ENCODE measurements at regions not wholly inside any gene's neighbourhood (a gene's known extent, or its start where the extent isn't known, plus 50 kb on each side); places are given as distances from the start of the nearest gene placed in this dataset.
"Not testable (repeated sequence)": the region's sequence is repeated elsewhere in the genome, so short reads cannot be mapped to it uniquely, and the experiment has no call there.

- DNase-seq (ENCODE audit: low read depth, low spot score), result no peak
These were observed 463.4 kb upstream of the ZNF507 start for GRCh38 chr19:31881988-31882387.

- no peak for DNase-seq (ENCODE audit: low read depth, low spot score)
These were observed 462.7 kb upstream of the ZNF507 start for GRCh38 chr19:31882709-31883108.

DNA sequence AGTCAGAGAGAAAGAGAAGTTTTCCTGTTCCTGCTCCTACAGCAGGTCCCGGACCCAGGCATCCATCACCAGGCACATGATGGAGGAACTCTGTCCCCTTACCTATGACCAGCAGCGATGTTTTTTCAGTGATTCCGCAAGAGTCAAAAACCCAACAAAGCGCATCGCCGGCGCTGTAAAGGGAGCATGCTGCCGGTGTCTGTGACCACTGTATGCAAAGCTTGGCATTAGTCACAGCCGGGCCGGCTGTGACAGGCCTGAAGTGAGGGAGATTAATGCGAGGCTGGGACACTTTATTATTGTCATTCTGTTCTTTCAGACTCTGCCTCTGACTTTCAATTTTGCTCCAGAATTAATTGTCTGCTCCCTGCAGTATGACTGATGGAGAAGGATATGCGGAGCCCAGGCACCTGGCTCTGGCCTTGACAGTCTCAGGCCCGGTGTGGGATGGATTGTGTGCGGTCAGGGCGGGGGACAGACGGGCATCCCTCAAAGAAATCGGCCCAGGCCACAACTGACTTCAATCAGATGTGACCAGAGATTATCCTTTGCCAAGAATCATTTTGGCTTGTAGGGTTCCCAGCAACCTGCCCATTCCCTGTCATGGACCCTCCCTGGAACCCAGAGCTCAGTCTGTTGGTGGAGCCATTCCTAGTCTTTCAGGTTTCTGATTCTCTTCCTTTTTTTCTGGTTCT, 462.0 kb upstream of the ZNF507 start:
- no peak for DNase-seq (ENCODE audit: low read depth, low spot score)

GRCh38 chr19:31885280-31885853, 460.0 kb upstream of the ZNF507 start:
- DNase-seq (ENCODE audit: low read depth, low spot score), result no peak

DNA sequence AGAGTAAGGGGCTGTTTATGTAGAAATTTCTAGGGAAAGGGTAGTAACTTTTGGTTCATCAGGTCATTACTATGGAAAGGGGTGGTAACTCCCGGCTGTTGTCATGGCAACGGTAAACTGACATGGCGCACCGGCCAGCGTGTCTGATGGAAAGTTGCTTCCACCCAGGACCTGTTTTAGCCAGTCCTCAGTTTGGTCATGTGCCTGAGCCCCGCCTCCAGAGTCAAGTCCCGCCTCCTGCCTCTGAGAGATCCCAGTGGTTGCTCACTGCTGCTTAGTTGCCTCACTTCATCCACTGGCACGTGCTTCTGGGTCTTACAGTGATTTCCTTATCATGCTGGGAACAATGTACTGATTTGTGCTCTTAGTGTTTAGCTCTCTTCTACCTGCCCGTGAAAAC, 455.2 kb upstream of the ZNF507 start:
- DNase-seq (ENCODE audit: low read depth, low spot score), result no peak

- DNase-seq (ENCODE audit: low read depth, low spot score), result no peak
These were observed 453.4 kb upstream of the ZNF507 start for GRCh38 chr19:31892060-31892459.

DNA sequence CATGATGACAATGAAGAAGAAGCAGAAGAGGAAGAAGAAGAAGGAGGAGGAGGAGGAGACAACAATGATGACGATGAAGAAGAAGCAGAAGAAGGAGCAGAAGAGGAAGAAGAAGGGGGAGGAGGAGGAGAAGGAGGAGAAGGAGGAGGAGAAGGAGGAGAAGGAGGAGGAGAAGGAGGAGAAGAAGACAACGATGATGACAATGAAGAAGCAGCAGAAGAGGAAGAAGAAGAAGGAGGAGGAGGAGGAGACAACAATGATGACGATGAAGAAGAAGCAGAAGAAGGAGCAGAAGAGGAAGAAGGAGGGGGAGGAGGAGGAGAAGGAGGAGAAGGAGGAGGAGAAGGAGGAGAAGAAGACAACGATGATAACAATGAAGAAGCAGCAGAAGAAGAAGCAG, 451.9 kb upstream of the ZNF507 start:
- DNase-seq (ENCODE audit: low read depth, low spot score), result not testable (repeated sequence)

DNA sequence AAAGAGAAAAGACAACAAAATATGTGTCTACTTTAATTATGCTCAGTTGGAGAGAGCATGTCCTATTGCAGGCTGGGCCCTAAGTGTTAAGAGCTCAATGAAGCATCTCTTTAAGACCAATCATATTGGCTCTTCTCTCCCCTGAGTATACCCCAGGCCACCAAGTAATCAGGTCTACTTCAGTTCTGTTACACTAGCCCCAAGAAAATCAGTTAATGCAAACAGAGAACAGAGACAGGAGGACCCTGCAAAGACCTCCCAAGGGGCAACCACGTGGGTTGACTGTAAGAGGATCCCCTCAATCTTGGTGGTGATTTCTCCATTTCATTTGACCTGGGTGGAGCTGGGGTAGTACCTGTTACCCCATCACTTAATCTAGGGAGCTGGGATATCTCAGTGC, 451.0 kb upstream of the ZNF507 start:
- no peak for DNase-seq (ENCODE audit: low read depth, low spot score)

GRCh38 chr19:31897292-31897691, 448.1 kb upstream of the ZNF507 start:
- DNase-seq (ENCODE audit: low read depth, low spot score), result no peak

GRCh38 chr19:31900991-31901390, 444.4 kb upstream of the ZNF507 start:
- no peak for DNase-seq (ENCODE audit: low read depth, low spot score)

DNA sequence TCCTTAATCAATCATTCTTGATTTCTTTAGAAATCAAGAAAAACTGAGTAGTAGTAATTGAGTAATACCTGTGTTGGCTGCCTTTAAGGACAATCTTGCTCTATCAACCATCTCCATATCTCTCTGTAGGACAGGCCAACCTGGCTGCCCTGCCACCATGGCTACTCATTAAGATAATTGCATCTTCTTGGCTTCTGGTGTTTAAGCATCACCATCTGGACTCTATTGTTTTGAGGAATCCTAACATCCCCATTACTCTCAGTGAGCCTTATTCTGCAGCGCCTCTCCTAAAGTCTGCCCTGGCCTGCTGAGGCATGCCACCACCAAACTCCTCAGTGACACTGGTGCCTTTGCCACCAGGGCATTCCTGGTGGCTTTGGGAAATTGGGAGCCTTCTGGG, 442.6 kb upstream of the ZNF507 start:
- DNase-seq (ENCODE audit: low read depth, low spot score), result no peak

DNA sequence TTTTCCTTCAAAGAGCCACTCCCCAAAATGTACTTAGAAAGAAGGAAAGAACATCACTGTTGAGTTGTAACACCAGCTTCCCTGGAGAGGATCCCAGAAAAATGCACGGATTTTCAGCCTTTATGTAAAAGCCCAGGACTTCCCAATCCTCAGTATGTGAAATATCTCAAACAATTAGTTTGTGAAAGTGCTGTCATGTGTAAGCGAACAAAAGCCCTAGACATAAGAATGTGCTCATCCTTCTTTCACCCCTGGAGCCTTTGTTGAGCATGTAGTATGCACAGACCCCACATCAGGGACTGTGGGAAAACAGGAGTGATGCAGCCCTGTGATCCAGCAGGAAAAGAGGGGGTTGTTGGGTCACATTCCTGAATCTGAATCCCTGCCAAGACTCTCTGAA, 441.4 kb upstream of the ZNF507 start:
- DNase-seq (ENCODE audit: low read depth, low spot score), result no peak

GRCh38 chr19:31906111-31906871, 439.1 kb upstream of the ZNF507 start:
- no peak for DNase-seq (ENCODE audit: low read depth, low spot score)

DNA sequence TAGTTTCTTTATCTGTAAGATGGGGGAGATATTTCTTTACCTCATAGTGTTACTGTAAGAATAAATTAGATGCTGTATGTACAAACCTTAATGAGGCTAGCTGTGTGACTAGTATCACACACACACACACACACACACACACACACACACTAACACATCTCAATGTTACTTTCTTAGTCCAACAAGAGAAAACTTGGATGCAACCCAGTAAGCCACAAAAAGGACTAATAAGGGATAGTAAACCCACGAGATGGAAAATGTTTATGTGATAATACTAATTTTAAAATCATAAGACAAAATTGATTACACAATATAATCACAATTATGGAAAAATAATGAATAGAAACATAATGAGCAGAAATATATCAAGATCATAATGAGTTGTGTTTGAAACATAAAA, 437.7 kb upstream of the ZNF507 start:
- no peak for DNase-seq (ENCODE audit: low read depth, low spot score)

GRCh38 chr19:31908080-31908479, 437.3 kb upstream of the ZNF507 start:
- no peak for DNase-seq (ENCODE audit: low read depth, low spot score)

DNA sequence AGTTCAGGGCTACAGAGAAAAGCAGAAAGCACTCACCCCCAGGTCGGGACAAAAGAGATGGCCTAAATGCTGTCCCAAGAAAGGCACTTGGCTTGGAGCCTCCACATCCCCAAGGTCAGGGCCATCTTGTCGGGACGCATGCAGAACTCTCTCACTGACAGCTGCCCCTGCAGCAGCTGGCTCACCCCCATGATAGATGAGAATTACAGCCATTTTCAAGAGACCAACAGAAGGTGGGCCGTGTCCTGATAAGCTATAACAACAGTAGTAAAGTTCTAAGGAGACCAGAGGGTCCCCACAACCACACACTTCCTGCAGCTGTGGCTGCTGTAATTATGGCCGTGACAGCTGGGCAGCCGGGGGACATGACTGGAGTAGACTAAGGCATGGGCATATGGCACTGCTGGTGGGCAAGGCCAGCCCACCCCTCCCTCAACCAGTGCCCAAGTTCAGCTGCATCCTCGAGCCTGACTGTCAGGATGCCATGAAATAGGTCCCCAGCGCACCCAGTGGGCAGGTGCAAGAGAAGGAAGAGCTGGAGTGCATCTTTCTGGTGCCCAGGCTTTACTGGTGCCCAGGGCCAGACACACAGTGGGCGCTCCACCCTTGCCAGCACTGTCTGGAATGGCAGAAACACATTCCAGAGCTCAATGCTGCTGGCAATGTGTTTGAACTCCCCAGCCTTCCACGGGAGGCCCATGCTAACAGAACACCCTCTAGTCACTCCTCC, 436.7 kb upstream of the ZNF507 start:
- no peak for DNase-seq (ENCODE audit: low read depth, low spot score)

DNA sequence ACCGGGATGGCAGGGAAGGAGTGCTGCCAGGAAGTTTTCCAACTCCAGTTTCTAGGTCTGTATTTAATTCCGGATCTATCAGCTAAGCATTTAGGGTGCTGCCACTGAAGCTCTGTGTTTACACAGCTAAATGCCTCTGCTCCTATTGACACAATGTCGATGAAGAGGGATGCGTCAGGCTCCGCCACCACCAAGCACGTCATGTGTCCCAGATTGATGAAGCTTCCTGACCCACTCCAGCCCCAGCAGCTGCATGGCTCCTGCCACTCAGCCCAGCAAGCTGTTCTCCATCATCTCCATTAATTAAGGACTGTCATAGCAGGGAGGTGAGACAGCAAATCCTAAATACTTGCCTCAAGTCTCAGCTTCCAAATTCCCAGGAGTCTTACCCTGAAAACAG, 435.2 kb upstream of the ZNF507 start:
- no peak for DNase-seq (ENCODE audit: low read depth, low spot score)

- no peak for DNase-seq (ENCODE audit: low read depth, low spot score)
These were observed 433.8 kb upstream of the ZNF507 start for GRCh38 chr19:31911577-31911976.

DNA sequence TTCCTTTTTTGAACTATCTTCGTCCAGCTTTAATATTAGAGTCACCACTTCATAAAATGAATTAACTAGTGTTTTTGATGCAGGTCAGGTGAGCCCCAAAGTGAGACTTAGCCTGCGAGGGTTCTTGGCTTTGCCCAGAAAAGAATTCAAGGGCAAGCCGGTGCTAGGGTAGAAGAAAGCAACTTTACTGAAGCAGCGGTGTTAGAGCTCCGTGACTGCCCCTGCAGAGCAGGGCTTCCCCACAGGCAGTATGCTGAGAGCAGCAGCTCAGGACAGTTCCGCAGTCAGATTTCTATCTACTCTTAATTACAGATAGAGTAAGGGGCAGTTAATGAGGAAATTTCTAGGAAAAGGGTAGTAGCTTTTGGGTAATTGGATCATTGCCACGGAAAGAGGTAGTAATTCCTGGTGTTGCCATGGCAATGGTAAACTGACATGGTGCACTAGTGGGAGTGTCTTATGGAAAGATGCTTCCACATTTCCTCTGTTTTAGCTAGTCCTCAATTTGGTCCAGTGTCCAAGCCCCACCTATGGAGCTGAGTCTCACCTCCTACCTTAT, 432.2 kb upstream of the ZNF507 start:
- DNase-seq (ENCODE audit: low read depth, low spot score), result no peak

DNA sequence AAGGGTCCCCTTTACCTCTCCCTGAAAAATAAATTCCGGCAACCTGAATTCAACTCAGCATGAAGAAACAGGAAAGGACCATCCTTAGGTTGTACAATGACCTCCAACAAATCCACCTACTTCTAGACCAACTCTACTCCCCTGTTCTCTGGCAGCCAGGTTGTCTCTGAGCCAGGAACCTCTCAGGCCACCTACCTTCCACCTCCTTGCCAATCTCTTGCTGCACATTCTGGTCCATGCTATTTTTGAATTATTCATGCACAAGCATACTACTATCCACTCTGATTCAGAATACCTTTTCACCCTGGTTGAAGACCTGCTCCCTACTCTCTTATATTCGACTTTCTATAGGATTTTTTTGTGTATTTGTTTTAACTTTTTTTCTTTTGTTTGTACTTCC, 415.0 kb upstream of the ZNF507 start:
- no peak for DNase-seq (ENCODE audit: low read depth, low spot score)

GRCh38 chr19:31937983-31938382, 407.4 kb upstream of the ZNF507 start:
- no peak for DNase-seq (ENCODE audit: low read depth, low spot score)

DNA sequence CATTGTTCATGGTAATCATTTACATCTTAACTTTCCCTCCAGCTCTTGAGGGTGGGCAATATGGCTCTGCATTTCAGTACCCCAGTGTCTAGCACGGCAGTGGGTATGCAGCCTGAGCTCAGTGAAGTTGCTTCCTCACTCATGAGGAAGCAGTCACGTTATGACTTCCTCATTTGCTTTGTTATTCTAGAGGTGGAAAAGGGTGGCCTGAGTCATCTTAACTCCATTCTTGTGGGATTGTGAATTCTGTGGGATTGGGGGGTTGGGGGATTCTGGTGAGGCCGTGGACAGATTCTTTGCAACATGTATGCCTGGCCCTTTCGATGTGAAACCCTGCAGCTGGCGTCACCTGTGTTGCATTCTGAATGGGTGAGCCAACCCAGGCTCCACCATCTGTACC, 406.7 kb upstream of the ZNF507 start:
- DNase-seq (ENCODE audit: low read depth, low spot score), result no peak

Data from activated CD4-positive, CD25-positive, alpha-beta regulatory T cell treated with anti-CD3 and anti-CD28 coated beads, Interleukin-2, amount 50 U/mL, for 16 hours (primary cell).